GM18517 (cell line): ENCODE measurements at regions not wholly inside any gene's neighbourhood (a gene's known extent, or its start where the extent isn't known, plus 50 kb on each side); places are given as distances from the start of the nearest gene placed in this dataset.
"Not testable (repeated sequence)": the region's sequence is repeated elsewhere in the genome, so short reads cannot be mapped to it uniquely, and the experiment has no call there.

Experiments used
- ATAC-seq: cut with Tn5 transposase; IDR thresholded peaks from one replicate; pipeline ENCODE4 v1.9.1; 2021; ENCODE audit warnings: mild to moderate bottlenecking, moderate library complexity; ENCODE audit not compliant: unreplicated experiment

DNA sequence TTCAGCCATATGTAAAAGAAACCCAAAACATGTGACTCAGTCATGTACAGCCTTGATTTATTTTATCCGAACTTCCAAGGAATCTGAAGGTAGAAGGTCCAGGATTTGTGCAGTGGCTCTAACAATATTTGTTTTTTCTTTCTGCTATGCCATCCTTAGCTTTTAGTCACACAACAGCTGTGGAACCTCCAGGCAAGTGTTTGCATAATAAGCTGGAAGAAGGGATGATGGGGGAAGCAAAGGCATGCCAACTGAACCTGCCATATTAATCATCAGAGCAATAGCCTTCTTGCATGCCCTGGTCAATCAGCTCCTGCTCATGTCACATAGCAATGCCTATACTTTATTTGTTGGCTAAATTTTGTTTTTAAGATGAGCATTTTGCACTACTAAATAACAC is 444.7 kb upstream of the ARPP21 start:
- ATAC-seq, result no peak

- ATAC-seq, result no peak
These were observed 440.5 kb upstream of the ARPP21 start for GRCh38 chr3:35198857-35199256.

- no peak for ATAC-seq
These were observed 439.3 kb upstream of the ARPP21 start for GRCh38 chr3:35200056-35200455.

DNA sequence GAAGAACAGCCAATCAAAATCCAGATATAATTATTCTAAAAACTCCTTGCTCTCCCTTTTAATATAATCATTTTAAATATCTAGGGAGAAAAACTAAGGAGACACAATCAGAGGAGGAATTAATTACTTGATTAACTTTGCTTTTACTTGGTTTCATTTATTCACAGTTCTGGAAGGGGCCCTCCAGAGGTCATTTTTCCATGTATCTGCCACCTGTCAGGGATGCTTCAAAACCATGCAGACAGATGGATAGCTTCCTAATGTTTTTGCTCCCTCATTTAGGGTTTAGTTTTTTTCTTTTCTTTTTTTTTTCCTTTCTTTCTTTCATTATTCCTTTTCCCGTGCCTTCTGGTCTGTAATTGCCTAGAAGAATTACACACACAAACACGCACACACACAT is 438.1 kb upstream of the ARPP21 start:
- ATAC-seq, result no peak

DNA sequence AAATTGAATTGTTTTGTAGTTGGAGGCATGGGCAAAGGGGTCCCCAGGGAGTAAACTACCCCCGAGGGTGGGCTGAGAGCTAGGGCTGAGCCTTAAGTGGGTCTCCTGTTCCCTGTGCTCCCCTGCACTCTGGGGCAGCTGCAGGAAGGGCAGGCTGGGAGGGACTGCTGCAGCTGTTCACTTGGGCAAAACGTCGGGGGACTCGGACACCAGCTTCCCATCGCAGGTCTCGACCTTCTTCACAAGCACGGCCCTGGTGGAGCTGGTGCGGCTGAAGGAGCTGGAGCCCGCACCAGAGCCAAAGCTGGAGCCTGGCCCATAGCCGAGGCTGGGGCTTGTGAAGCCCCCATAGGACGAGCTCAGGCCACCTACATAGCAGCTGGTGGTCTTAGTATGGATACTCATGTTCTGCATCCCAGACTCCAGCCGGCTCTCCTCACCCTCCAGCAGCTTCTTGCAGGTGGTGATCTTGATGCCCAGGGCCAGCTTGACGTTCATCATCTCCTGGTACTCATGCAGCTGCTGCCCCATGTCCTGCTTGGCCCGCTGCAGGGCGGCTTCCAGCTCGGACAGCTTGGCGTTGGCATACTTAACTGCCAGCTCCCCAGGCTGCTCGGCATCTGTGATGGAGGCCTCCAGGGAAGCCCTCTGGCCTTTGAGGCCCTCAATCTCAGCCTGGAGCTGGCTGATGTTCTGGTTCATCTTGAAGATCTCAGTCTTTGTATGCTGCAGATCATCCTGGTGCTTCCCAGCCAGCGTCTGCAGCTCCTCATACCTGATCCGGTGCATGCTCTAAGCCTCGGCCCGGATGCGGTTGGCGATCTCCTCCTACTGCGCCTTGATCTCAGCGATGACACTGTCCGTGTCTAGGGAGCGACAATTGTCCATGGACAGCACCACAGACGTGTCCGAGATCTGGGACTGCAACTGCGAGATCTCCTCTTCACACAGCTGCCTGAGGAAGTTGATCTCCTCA is 423.5 kb upstream of the ARPP21 start:
- no peak for ATAC-seq

DNA sequence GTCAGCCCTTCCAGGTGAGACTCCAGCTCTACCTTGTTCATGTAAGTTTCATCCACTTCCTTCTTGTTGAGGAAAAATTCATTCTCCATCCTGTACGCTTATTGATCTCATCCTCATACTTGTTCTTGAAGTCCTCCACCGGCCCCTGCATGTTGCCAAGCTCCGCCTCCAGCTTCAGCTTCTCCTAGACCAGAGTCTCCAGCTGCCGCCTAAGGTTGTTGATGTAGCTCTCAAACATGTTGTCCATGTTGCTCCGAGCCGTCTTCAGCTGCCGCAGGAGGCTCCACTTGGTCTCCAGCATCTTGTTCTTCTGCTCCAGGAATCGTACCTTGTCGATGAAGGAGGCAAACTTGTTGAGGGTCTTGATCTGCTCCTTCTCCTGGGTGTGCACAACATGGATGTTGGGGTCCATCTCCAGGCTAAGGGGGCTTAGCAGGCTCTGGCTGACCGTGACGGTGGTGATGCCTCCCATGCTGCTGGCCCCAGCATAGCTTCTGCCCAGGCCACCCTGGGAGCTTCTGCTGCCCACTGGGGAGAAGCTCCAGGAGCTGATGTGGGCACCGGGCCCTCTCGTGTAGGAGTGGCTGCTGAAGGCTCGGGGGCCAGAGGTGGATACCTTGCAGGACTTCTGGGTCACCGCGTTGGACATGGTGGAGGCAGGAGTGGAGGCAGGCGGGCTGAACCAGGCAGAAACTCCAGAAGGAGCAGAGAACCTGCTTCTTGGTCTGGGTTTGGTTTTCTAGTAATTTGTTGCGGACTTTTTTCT is 422.6 kb upstream of the ARPP21 start:
- ATAC-seq, result no peak

- ATAC-seq, result no peak
These were observed 415.5 kb upstream of the ARPP21 start for GRCh38 chr3:35223632-35224394.

DNA sequence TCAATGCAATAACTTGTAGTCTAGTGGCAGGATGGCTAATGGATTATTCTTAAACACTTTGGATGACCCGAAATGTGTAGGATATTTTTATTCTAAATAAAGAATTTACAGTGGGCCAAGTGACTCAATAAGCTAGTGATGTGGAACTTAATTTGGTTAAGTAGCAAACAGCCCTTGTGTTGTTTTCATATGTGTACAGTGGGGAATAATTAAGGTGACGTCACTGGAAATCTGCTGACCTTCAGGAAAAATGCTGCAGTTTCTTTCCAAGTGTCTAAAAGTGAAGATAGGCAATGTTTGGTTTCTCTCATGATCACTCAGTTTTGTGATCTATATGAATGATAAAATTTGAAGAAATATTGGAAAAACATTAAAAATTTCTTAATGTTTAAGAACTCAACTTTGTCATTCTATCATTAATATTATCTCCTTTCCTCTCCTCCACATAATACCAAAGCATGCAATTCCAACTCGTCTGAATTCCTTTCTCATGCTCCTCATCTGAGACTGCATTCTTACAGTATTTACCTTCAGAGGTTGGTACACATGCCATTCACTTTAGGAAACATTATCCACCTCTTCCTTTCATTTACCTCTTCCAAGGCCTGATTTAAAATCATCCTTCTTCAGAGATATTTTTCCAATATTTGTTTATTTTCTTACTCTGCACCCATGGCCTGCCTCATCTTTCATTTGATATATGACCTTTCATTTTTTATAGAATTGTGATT is 414.6 kb upstream of the ARPP21 start:
- ATAC-seq, result no peak

GRCh38 chr3:35241236-35241635 is 398.1 kb upstream of the ARPP21 start:
- ATAC-seq, result no peak

DNA sequence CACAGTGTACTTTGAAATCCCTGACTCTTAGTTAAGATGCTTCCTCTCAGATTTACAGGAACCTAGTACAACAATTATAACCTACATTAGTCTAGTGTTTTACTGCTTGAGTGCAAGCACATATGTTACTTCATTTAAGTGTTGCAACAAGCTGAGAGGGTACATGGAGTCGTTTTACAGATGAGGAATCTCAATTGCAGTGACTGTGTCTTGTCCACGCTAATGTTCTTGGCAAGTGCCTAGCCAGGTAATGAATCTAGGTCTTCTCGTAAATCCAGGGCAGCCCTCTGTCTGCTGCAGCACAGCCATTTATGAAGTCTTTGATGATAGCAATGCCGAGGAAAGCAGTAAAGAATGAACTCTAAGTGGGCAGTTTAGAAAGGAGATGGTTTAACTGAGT is 384.4 kb upstream of the ARPP21 start:
- ATAC-seq, result no peak

GRCh38 chr3:35257641-35258040 is 381.7 kb upstream of the ARPP21 start:
- ATAC-seq, result no peak

DNA sequence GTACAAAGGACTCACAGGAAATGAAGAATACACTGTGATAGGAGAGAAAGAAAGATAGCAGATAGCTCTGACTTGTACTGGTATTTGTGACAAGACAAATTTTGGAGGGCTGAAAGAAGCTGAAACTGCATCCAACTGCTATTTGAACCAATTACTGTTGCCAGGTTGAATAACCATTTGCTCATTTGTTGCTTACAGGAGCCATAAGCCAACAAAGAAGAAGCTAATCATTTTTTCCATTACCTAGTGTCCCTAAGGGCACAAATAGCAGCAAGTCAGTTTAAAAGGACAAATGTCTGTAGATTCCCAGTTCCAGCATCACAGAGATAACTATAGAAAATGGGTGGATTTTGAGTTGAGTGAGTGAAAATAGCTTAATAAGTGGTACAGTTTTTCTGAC is 376.9 kb upstream of the ARPP21 start:
- no peak for ATAC-seq

DNA sequence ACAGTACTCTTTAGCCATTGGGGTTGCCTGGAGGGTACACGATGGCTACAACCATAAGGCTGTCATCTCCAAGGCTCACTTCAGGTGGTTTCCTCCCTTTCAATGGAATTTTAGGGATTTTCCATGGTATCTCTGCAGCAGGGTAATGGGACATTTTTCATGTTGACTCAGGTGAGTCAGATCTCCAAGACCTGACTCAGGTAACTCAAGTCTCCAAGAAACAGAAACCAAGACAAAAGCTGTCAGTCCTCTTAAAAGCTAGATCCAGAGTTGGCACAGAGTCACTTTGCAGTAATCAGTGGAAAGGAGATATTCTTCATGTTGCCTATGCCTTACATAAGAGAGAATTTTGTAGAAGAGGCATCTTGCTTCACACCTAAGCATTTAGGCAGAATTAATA is 375.8 kb upstream of the ARPP21 start:
- no peak for ATAC-seq

DNA sequence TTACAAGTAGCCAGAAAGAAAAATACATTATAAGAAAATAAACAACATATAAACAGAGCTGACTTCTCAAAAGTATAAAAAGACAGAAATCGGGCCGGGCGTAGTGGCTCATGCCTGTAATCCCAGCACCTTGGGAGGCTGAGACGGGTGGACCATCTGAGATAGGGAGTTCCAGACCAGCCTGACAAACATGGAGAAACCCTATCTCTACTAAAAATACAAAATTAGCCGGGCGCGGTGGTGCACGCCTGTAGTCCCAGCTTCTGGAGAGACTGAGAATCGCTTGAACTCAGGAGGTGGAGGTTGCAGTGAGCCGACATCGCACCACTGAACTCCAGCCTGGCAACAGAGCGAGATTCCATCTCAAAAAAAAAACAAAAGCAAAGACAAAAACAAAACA is 373.3 kb upstream of the ARPP21 start:
- not testable (repeated sequence) for ATAC-seq

GRCh38 chr3:35275768-35276167 is 363.6 kb upstream of the ARPP21 start:
- ATAC-seq, result no peak

GRCh38 chr3:35276568-35276967 is 362.8 kb upstream of the ARPP21 start:
- no peak for ATAC-seq

DNA sequence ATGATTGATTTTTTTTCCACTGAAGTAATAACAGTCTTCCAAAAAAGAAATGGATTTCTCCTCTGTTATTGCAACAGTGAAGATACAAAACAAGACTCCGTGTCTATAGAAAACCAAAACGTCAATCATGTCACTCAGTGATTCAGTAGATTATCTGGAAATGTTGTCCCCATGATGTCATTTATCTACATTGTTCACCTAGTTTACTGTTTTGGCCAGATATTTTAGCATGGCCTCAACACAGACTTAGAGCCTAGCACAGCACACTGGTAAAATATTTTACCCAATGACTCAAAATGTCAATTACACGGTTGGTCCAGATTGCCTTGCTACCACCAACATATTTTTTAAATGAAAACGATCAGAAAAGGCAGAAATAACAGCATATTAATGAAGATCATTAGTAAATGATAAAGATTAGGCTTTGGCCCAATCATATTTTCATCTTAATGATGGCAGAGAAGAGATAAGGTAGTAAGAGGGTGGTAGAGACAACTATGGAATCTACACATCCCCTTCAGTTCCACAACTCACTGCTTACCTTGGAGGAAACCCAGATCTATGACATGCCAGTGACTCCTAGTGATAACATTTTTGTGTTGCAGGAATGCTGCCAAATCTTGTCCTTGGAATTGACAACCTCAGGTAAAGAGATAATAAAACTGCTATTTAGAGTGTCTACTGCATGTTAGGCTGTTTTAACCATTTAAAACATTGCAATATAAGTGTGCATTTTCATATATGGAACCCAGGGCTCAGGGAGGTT is 347.7 kb upstream of the ARPP21 start:
- ATAC-seq, result no peak

DNA sequence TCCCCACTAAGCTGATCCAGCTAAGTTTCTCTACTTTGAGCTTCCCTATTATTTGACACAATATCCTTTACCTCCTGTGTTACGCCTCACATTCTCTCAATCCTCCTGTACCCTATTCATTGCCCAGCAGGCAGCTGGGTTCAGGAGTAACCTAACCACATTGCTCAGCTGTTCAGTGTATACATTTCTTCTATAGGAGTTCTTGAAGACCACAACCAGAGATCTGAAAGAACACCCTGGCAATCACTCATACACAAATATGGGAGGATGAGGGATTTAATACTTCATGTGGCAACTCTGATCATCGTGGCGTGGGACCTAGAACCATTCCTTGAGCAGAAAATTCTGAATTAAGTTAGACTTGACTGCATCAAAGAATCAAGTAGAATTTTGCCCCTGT is 346.8 kb upstream of the ARPP21 start:
- ATAC-seq, result no peak

GRCh38 chr3:35295906-35296305 is 343.4 kb upstream of the ARPP21 start:
- no peak for ATAC-seq

DNA sequence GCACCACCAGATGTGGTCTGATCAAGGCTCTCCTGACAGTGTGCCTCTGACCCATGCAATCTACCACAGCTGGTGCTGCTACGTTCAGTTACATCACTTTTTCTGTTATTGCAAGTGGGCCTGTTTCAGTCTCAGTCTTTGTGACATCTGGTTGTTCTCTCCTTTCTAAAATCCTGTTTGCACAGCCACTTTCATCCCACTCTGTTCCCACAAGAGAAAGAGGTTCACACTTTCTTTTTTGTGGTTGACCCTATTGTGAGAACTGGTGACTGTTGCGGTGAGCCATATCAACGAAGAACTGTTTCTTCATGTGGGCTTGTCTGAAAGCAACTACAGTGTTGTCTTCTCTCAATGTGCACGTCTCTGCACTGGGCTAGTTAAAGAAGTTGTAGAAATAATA is 342.8 kb upstream of the ARPP21 start:
- no peak for ATAC-seq
